ENCODE measurements at regions not wholly inside any gene's neighbourhood (a gene's known extent, or its start where the extent isn't known, plus 50 kb on each side); places are given as distances from the start of the nearest gene placed in this dataset.
A peak's percentile ranks its signal among the peaks of the same experiment; 100 is the strongest.
"Not testable (repeated sequence)": the region's sequence is repeated elsewhere in the genome, so short reads cannot be mapped to it uniquely, and the experiment has no call there.

- no peak for DNase-seq
Measured at GRCh38 chr12:69149270-69149669, 90.1 kb upstream of the CPSF6 start.

DNA sequence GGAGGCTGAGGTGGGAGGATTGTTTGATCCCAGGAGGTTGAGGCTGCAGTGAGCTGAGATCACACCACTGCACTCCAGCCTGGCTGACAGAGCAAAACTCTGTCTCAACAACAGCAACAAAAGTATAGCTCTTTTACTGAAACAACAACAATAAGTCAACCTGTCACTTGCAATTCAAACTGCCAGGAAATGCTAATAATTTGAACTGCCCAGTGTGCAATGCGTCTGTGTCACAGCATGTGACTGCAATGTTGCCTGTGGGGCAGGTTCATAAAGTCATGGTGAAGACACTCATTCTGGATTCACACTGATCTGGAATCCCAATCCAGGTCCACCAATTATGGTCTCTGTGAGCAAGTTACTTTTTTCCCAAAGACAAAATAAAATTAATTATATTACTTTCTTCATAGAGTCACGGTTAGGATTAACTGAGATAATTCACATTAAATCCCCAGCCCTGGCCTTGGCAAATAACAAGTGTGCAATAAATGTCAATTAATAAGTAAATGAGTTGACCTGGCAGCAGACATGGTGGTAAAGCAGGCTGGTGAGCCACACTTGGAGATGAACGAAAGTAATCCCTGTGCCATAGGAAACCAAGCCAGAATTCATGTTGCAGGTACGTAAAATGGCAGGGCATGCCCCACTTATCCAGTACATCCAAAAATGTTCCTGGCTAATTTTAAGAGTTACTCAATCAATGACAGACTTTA is 89.1 kb upstream of the CPSF6 start:
- no peak for DNase-seq

GRCh38 chr12:69150796-69151127 is 88.6 kb upstream of the CPSF6 start:
- no peak for DNase-seq

DNA sequence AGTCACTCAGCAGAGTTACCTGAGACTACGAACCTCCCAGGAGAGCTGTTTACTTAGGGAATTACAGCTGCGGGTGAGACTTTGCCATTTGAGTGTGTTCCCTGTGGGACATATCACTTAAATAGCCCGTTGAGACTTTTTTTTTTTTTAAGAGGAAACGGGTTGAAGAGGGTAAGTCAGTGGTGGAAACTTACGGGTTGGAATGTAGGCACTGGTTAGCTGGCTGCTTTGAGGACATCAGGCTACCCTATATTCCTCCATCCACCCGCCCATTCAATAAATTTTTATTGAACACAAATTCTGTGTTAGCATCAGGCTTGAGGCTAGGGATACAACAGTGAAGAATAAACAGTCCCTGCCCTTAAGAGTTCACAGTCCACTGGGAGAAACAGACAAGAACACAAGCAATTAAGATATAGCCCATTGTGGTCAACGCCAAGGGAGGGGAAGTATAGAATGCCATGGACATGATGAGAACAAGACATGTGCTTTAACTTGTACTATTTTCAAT is 88.1 kb upstream of the CPSF6 start:
- no peak for DNase-seq

- peak; percentile 34 for DNase-seq
Measured at GRCh38 chr12:69154585-69155363, 84.6 kb upstream of the CPSF6 start.

DNA sequence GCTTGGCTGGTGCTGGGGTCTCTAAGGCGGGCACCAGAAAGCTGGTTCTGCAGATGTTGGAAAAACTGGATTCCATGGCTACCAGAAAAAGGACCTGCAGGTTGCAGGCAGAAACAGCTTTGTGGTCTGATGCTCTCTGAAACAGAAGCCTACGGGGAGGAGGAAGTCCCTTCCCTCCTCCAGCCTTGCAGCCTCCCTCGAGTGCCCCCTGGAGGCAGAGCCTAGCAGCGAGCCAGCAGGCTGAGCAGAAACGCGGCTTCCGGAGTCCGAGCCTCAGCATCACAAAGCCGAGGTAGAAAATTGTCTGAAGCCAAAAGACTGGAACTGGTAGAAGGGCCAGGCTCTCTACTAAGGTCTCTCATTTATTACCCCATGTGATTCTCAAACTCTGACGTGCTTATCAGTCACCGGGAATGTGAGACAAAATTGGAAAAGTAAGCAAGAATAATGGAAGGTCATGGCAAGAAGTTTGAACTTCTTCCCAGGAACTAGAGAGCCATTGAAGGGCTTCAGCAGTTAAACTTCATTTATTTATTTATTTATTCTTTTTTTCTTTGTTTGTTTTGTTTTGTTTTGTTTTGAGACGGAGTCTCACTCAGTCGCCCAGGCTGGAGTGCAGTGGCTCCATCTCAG is 82.2 kb upstream of the CPSF6 start:
- peak; percentile 76 for DNase-seq

- peak; percentile 69 for DNase-seq
Measured at GRCh38 chr12:69161829-69162228, 77.5 kb upstream of the CPSF6 start.

- no peak for DNase-seq
Measured at GRCh38 chr12:69163681-69164362, 75.5 kb upstream of the CPSF6 start.

DNA sequence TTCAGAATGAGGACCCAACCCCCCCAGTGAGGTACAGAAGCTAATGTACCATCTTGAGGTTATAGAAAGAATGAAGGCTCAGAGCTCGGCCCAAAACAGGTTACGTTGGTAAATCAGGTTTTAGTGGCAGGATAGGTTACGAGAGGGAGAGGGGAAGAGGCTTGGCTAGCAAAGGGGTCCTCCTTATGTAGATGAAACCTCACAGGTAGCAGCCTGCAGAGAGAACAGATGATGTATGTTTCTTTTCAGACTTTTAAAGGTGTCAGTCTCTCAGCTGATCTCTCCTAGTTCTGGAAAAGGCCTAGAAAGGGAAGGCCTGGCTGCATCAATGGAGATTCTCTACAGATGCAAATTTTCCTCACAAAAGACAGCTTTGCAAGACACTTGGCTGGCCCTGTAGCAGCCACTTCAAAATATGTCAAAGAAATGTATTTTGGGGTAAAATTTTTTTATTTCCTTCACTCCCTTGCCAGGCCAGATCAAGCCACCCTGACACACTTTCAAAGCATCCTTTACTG is 71.7 kb upstream of the CPSF6 start:
- no peak for DNase-seq

DNA sequence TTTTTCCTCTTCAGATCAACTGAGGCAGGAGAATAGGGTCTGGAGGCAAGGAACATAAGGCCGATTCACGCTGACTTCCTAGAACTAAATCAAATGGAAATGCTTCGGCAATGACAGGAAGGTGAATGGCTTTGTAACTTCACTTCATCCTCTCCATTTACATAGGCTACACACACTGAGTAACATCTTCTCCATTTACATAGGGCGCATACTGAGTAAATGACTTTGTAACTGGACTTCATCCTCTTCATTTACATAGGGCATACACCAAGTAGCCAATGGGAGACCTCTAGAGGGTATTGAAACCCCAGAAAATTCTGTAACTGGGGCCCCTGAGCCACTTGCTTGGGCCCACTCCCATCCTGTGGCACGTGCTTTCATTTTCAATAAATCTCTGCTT is 71.0 kb upstream of the CPSF6 start:
- DNase-seq: no peak

GRCh38 chr12:69168828-69169227 is 70.5 kb upstream of the CPSF6 start:
- DNase-seq: no peak

DNA sequence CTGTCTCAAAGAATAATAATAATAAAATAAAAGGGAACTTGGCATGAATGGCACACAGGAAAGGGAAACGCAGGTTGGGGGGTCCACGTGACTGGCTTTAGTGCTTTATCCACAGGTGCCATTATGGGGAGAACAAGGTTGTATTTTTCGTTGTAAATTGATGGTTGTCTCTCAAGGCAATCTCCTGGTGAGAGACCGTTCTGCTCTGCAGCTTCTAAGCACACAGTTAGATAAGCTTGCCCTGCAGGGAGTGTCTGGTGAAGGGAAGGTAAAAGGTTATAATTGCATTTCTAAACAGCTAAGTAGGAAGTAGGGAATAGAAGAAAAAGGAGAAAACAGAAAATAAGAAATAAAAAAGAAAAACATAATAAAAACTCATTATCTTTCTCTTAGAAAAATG is 69.1 kb upstream of the CPSF6 start:
- DNase-seq: no peak

GRCh38 chr12:69171881-69172280 is 67.5 kb upstream of the CPSF6 start:
- DNase-seq: no peak

DNA sequence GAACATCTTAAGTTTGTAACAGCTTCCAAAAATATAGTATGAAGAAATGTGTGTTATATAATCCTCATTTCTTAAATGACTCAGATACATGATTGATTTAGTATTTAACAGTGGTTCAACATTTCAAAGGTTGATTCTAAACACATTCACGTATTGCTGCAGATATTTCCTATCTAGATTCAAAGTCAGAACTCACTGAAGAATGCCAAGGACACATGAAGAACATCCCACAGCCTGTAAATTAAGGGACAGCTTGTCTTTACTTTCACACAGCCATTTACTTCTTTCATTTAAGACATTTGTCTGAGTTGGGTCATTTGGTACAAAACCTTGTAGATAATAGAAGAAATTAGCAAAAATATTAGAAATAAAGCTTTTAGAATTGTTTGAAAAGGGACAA is 66.9 kb upstream of the CPSF6 start:
- no peak for DNase-seq

DNA sequence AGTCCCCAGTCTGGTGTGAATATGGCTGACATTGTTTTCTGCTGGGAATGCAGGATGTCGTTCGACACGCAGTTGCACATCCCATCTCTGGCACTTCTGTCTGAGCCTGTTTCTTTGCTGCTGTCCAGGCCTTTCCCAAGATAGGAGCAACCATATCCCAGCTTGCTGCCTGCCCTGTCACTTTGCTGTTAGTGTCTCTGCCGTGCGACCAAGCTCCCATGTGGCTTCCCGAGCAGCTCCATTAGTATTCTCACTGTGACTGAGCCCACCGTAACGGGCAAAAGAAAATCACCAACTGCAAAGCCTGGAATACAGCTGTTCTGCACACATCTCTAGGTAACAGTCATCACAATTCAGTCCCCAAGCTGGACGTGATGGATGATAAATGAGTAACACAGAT is 66.0 kb upstream of the CPSF6 start:
- DNase-seq: no peak

DNA sequence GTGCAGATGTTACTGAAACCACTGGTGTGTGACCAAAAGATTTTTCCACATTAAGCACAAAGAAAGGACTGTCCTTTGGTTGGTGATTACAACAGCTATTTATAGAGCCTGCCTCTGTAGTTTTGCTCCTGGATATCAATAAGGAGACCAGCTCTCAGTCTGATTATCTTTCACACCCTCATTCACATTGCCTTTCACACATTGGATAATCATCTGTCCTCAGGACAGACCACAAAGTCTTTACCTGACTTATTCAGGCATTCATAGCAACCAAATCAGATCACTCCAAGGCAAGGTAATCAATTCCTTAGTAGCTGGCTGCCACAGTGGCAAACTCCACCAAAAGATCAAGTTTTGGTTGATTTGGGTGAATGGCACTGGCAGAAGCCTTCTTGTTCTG is 59.6 kb upstream of the CPSF6 start:
- no peak for DNase-seq

GRCh38 chr12:69187572-69187971 is 51.8 kb upstream of the CPSF6 start:
- DNase-seq: not testable (repeated sequence)

DNA sequence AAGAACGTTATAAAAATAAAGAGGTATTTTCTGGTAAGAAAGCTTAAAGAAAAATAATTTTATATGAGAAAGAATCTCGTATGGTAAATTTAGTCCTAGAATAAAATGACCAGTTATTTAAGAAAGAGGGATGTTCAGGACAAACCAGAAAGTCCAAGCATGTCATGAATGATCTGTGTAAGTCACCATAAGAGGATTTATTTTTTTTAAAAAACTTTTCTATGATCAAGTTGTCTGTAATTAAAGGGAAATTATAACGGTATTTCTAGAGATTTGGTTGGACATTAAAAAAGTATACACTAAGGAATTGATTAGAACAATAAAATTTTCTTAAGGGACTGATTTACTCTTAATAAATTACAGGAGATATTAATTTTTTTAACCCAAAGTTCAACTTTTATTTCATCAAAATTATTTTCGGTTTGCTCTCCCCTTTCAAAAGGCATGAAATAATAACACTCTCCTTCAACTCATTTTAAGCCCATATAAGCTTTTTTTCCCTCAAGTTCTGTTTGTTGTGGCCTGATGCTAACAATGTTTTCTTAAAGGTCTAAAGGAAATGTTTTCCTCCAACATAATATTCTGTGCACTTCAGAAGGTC is 49.9 kb upstream of the CPSF6 start:
- DNase-seq: no peak
